A549 (cell line): ENCODE measurements at regions not wholly inside any gene's neighbourhood (a gene's known extent, or its start where the extent isn't known, plus 50 kb on each side); places are given as distances from the start of the nearest gene placed in this dataset.
"Not testable (repeated sequence)": the region's sequence is repeated elsewhere in the genome, so short reads cannot be mapped to it uniquely, and the experiment has no call there.

Experiments
- ATAC-seq, 2 experiments: fragments of 200-7000 bp in 1 of 2; fragments of >200 bp in 1 of 2; cut with Nextera tagmentation in 1 of 2; cut with Tn5 transposase in 1 of 2; 3 replicates each; pipeline versions ENCODE4 v1.8.0 to v1.9.1; 2018 to 2020; ENCODE audit warnings: mild to moderate bottlenecking in 1 of 2, moderate library complexity in 1 of 2
- CTCF ChIA-PET: fragments of 300-600 bp; sonication (Branson Sonifier 250); formaldehyde crosslinking; extraction: SDS; loops from one replicate; lab custom pipeline; 2021; ENCODE audit warnings: antibody characterized with exemption, inconsistent platforms; lab: Yijun Ruan, JAX
- POLR2A ChIA-PET: fragments of 350-600 bp; formaldehyde crosslinking; extraction: SDS; loops from one replicate; lab custom pipeline; 2021; ENCODE audit warnings: antibody characterized with exemption, inconsistent platforms; lab: Yijun Ruan, JAX
- DNase-seq, 2 experiments: peaks; one replicate each; pipeline versions ENCODE4 v3.0.0 to v3.0.0-alpha.2; 2011 to 2016; ENCODE audit warnings: low read depth in 1 of 2, low spot score in 1 of 2
- FAIRE-seq: peaks from 2 replicates; lab custom pipeline; 2011; peaks lifted over from hg19 to GRCh38; lab: Jason Lieb, UNC
- H3K27ac ChIP-seq, 2 experiments: fragments of >200 bp; sonication (Bioruptor Twin); formaldehyde crosslinking; 3 replicates each; pipeline ENCODE4 v1.5.1; 2016 to 2017
- H3K4me1 ChIP-seq: fragments of >200 bp; sonication (Bioruptor Twin); formaldehyde crosslinking; 3 replicates; pipeline ENCODE4 v1.6.1; 2016
- H3K4me2 ChIP-seq: fragments of >200 bp; sonication (Bioruptor Twin); formaldehyde crosslinking; 3 replicates; pipeline ENCODE4 v1.6.1; 2016
- H3K4me3 ChIP-seq: fragments of >200 bp; sonication (Bioruptor Twin); formaldehyde crosslinking; 3 replicates; pipeline ENCODE4 v1.5.1; 2016
- H3K9me3 ChIP-seq: fragments of >200 bp; sonication (Bioruptor Twin); formaldehyde crosslinking; 3 replicates; pipeline ENCODE4 v1.6.1; 2016
- CEBPB ChIP-seq, 2 experiments: fragments of >200 bp in 1 of 2; sonication (Bioruptor Twin) in 1 of 2; formaldehyde crosslinking in 1 of 2; IDR thresholded peaks; 2 replicates each; pipeline ENCODE4 v1.6.1; 2012 to 2016
- WGBS: methylation state at CpG from one replicate; pipeline ENCODE4 v1.1.6; 2017; ENCODE audit errors: missing lambda C conversion rate; 5-methylcytosine and 5-hydroxymethylcytosine counted together

- H3K4me3 ChIP-seq, H3K4me2 ChIP-seq, FAIRE-seq, ATAC-seq, POLR2A ChIA-PET, H3K9me3 ChIP-seq, H3K27ac ChIP-seq, CTCF ChIA-PET, DNase-seq, H3K4me1 ChIP-seq: not testable (repeated sequence)
- WGBS: 80% methylated on average over 9 of the region's 15 CpGs
Observed at GRCh38 chr16:29301662-29302285, 104.7 kb downstream of the NPIPB11 start.

GRCh38 chr16:29300541-29301535 lies 105.7 kb downstream of the NPIPB11 start:
- FAIRE-seq, H3K27ac ChIP-seq, POLR2A ChIA-PET, ATAC-seq, H3K4me3 ChIP-seq, H3K4me1 ChIP-seq, H3K4me2 ChIP-seq, CTCF ChIA-PET, DNase-seq, H3K9me3 ChIP-seq: not testable (repeated sequence)
- WGBS: 83% methylated on average over 29 of the region's 29 CpGs

GRCh38 chr16:29300030-29300491 lies 106.5 kb downstream of the NPIPB11 start:
- peak in 1 of 2 experiments; percentile 21; a peak in 1 of 4 replicates for TF ChIP-seq CEBPB (IDR thresholded peaks at IDR 0.05)
- H3K27ac ChIP-seq, ATAC-seq, H3K4me2 ChIP-seq, H3K4me1 ChIP-seq, FAIRE-seq, POLR2A ChIA-PET, CTCF ChIA-PET, H3K4me3 ChIP-seq, DNase-seq, H3K9me3 ChIP-seq: not testable (repeated sequence)
- WGBS: 68% methylated on average over 7 of the region's 7 CpGs

- 82% methylated on average over 8 of the region's 10 CpGs for WGBS
- POLR2A ChIA-PET, ATAC-seq, H3K27ac ChIP-seq, H3K4me1 ChIP-seq, CTCF ChIA-PET, H3K4me2 ChIP-seq, FAIRE-seq, H3K4me3 ChIP-seq, DNase-seq, H3K9me3 ChIP-seq: not testable (repeated sequence)
Observed at GRCh38 chr16:29298997-29299396, 107.5 kb downstream of the NPIPB11 start.

- POLR2A ChIA-PET, ATAC-seq, H3K4me2 ChIP-seq, FAIRE-seq, H3K4me3 ChIP-seq, DNase-seq, H3K9me3 ChIP-seq, H3K27ac ChIP-seq, H3K4me1 ChIP-seq, CTCF ChIA-PET: not testable (repeated sequence)
- WGBS: 75% methylated on average over 12 of the region's 12 CpGs
Observed at GRCh38 chr16:29298307-29298706, 108.2 kb downstream of the NPIPB11 start.

- WGBS: 70% methylated on average over 2 of the region's 2 CpGs
- FAIRE-seq, H3K27ac ChIP-seq, POLR2A ChIA-PET, H3K4me1 ChIP-seq, H3K4me2 ChIP-seq, CTCF ChIA-PET, H3K9me3 ChIP-seq, DNase-seq, H3K4me3 ChIP-seq, ATAC-seq: not testable (repeated sequence)
Observed at GRCh38 chr16:29297809-29298177, 108.7 kb downstream of the NPIPB11 start.

- not testable (repeated sequence) for FAIRE-seq
Observed at GRCh38 chr16:29297144-29297808, 109.2 kb downstream of the NPIPB11 start.

GRCh38 chr16:29296176-29296575 lies 110.3 kb downstream of the NPIPB11 start:
- DNase-seq, H3K4me1 ChIP-seq, H3K9me3 ChIP-seq, H3K4me2 ChIP-seq, POLR2A ChIA-PET, FAIRE-seq, CTCF ChIA-PET, ATAC-seq, H3K4me3 ChIP-seq, H3K27ac ChIP-seq: not testable (repeated sequence)
- WGBS: 98% methylated on average over 9 of the region's 11 CpGs

More at GRCh38 chr16:29297144-29297808, 109.2 kb downstream of the NPIPB11 start:
- H3K27ac ChIP-seq, H3K4me3 ChIP-seq, POLR2A ChIA-PET, H3K4me1 ChIP-seq, ATAC-seq, H3K9me3 ChIP-seq, DNase-seq, H3K4me2 ChIP-seq, CTCF ChIA-PET: not testable (repeated sequence)
- WGBS: 81% methylated on average over 16 of the region's 17 CpGs

GRCh38 chr16:29294951-29295795 lies 111.3 kb downstream of the NPIPB11 start:
- 89% methylated on average over 21 of the region's 21 CpGs for WGBS
- FAIRE-seq, H3K27ac ChIP-seq, DNase-seq, ATAC-seq, POLR2A ChIA-PET, H3K4me3 ChIP-seq, H3K9me3 ChIP-seq, CTCF ChIA-PET, H3K4me2 ChIP-seq: not testable (repeated sequence)
- peaks cover 16% of the 10 kb centered on the region for H3K4me1 ChIP-seq

- H3K27ac ChIP-seq, H3K9me3 ChIP-seq, H3K4me3 ChIP-seq, CTCF ChIA-PET, ATAC-seq, DNase-seq, POLR2A ChIA-PET, H3K4me2 ChIP-seq, FAIRE-seq: not testable (repeated sequence)
- peaks cover 21% of the 10 kb centered on the region for H3K4me1 ChIP-seq
- 90% methylated on average over 12 of the region's 12 CpGs for WGBS
Observed at GRCh38 chr16:29294400-29294933, 112.0 kb downstream of the NPIPB11 start.
